GM18498 (cell line): ENCODE measurements at regions not wholly inside any gene's neighbourhood (a gene's known extent, or its start where the extent isn't known, plus 50 kb on each side); places are given as distances from the start of the nearest gene placed in this dataset.
"Not testable (repeated sequence)": the region's sequence is repeated elsewhere in the genome, so short reads cannot be mapped to it uniquely, and the experiment has no call there.

Source experiments
- ATAC-seq: cut with Tn5 transposase; IDR thresholded peaks from one replicate; pipeline ENCODE4 v1.9.1; 2021; ENCODE audit warnings: mild to moderate bottlenecking, moderate library complexity; ENCODE audit not compliant: unreplicated experiment

GRCh38 chr9:106775960-106776359 lies 87.0 kb upstream of the ZNF462 start:
- no peak for ATAC-seq

- ATAC-seq, result no peak
These were observed 83.2 kb upstream of the ZNF462 start for GRCh38 chr9:106779796-106780195.

- no peak for ATAC-seq
These were observed 79.8 kb upstream of the ZNF462 start for GRCh38 chr9:106783121-106783520.

GRCh38 chr9:106784076-106784475 lies 78.9 kb upstream of the ZNF462 start:
- no peak for ATAC-seq

- ATAC-seq, result no peak
These were observed 77.8 kb upstream of the ZNF462 start for GRCh38 chr9:106785200-106785599.

GRCh38 chr9:106788021-106788420 lies 74.9 kb upstream of the ZNF462 start:
- not testable (repeated sequence) for ATAC-seq

GRCh38 chr9:106795031-106795430 lies 67.9 kb upstream of the ZNF462 start:
- no peak for ATAC-seq

- no peak for ATAC-seq
These were observed 66.2 kb upstream of the ZNF462 start for GRCh38 chr9:106796771-106797170.

- no peak for ATAC-seq
These were observed 65.7 kb upstream of the ZNF462 start for GRCh38 chr9:106797299-106797698.

- ATAC-seq, result no peak
These were observed 64.8 kb upstream of the ZNF462 start for GRCh38 chr9:106798016-106798799.

- ATAC-seq, result no peak
These were observed 63.8 kb upstream of the ZNF462 start for GRCh38 chr9:106799152-106799551.

GRCh38 chr9:106800701-106801270 lies 62.2 kb upstream of the ZNF462 start:
- ATAC-seq, result no peak

GRCh38 chr9:106801816-106802215 lies 61.1 kb upstream of the ZNF462 start:
- ATAC-seq, result no peak
